PC-3 (cell line): ENCODE measurements at regions not wholly inside any gene's neighbourhood (a gene's known extent, or its start where the extent isn't known, plus 50 kb on each side); places are given as distances from the start of the nearest gene placed in this dataset.

Experiments
- CTCF ChIP-seq: fragments of 300-600 bp; sonication (generic); conservative IDR thresholded peaks from 2 replicates; pipeline ENCODE4 v1.5.1; 2017; ENCODE audit warnings: antibody characterized with exemption, low read depth, mild to moderate bottlenecking, low read length
- EZH2 ChIP-seq: fragments of 300-600 bp; sonication (generic); IDR thresholded peaks from one replicate; pipeline ENCODE4 v1.6.1; 2017; ENCODE audit warnings: antibody characterized with exemption, mild to moderate bottlenecking, low read length; ENCODE audit not compliant: unreplicated experiment
- EZH2phosphoT487 ChIP-seq: fragments of 300-600 bp; sonication (generic); IDR thresholded peaks from 2 replicates; pipeline ENCODE4 v1.6.1; 2018; ENCODE audit warnings: mild to moderate bottlenecking, antibody characterized with exemption, low read length, borderline replicate concordance

GRCh38 chr18:78836838-78837237 is 142.8 kb upstream of the SALL3 start:
- TF ChIP-seq CTCF (no peak), EZH2 (no peak), EZH2phosphoT487 (no peak)
